Heart left ventricle (tissue), 13 donors: ENCODE measurements at regions not wholly inside any gene's neighbourhood (a gene's known extent, or its start where the extent isn't known, plus 50 kb on each side); places are given as distances from the start of the nearest gene placed in this dataset.

ENCODE experiments used
- CTCF ChIP-seq, 12 donors: fragments of 200-600 bp; sonication (generic) in 4 of 12; IDR thresholded peaks; one replicate each; pipeline versions ENCODE4 v1.5.0 to v1.8.0; 2018 to 2022; ENCODE audit warnings: antibody characterized with exemption in 12 of 12, mild to moderate bottlenecking in 5 of 12
- POLR2A ChIP-seq, 2 donors: fragments of 450-650 bp; IDR thresholded peaks; one replicate each; pipeline ENCODE4 v1.6.1; 2017; ENCODE audit warnings: antibody characterized with exemption in 2 of 2, mild to moderate bottlenecking in 2 of 2, moderate library complexity in 2 of 2
- donor health status: ischemic (EF 13 %, LVEDD 7.1; RV severe dilation, severe dysfunction).
- donor health status: DM: no; HTN: yes; CAD: no.
- donor health status: DM: no; HTN: no; CAD: no.
- donor health status: ischemic (EF 25% LVEDD 6.9; RV normal size, moderate dysfunction).
- donor health status: ischemic (EF 25% LVEDD 5.7; RV mildly dilated, moderate dysfunction).
- donor health status: ischemic (EF 35%, LVEDD 5.7; RV mildly dilated, moderate dysfunction).
- donor health status: nonischemic (EF 11% LVEDD 7.7; RV severe dilation, severe dysfunction).
- donor health status: DM: yes; HTN: yes; CAD: no.
- donor health status: PGD.
- donor health status: ischemic (EF 29% LVEDD 5.4; RV normal size, mild dysfunction).
- donor health status: nonischemic (EF 23%, LVEDD 6.1; RV moderate dilation, normal function).

- TF ChIP-seq CTCF (IDR thresholded peaks at IDR 0.05) (no peak), POLR2A (IDR thresholded peaks at IDR 0.05) (no peak)
Observed at GRCh38 chr4:187139141-187139540, 415.5 kb upstream of the FAT1 start.
